ENCODE measurements at regions not wholly inside any gene's neighbourhood (a gene's known extent, or its start where the extent isn't known, plus 50 kb on each side); places are given as distances from the start of the nearest gene placed in this dataset.
A peak's percentile ranks its signal among the peaks of the same experiment; 100 is the strongest.

GRCh38 chr13:111021270-111021669 lies 93.8 kb upstream of the ARHGEF7 start:
- Histone ChIP-seq H3K4me2 (no peak overlapping the region), H4K20me1 (ENCODE audit: insufficient read depth) (no peaks in the 10 kb centered on the region), H3K4me1 (replicated peaks; ENCODE audit: insufficient read depth) (no peaks in the 10 kb centered on the region), H3K9me3 (ENCODE audit: insufficient read depth, low read depth) (peaks cover 15% of the 10 kb centered on the region; the same call in 1 of the 2 replicates), H3K79me2 (ENCODE audit: low read depth) (no peaks in the 10 kb centered on the region), H3K27ac (no peak overlapping the region), H2AFZ (no peak overlapping the region), H3F3A (ENCODE audit: insufficient read depth, low read depth) (no peaks in the 10 kb centered on the region), H3K27me3 (ENCODE audit: insufficient read depth, low read depth) (no peaks in the 10 kb centered on the region), H3K9me2 (ENCODE audit: insufficient read depth) (no peaks in the 10 kb centered on the region), H3K36me3 (ENCODE audit: low read depth) (no peaks in the 10 kb centered on the region), H3K4me3 (no peak overlapping the region)
- BruUV-seq (replicated peaks), result no TSS peak
- DNase-seq, result no peak
- intact Hi-C loops (cut with micrococcal nuclease; ENCODE audit: unreplicated experiment), result no loop called here
- CTCF ChIA-PET, result no interaction called here
- POLR2A ChIA-PET (ENCODE audit: unreplicated experiment), result no interaction called here
- no peak for TF ChIP-seq CTCF (conservative IDR thresholded peaks at IDR 0.05)
- no peak for TF ChIP-seq EZH2 (IDR thresholded peaks at IDR 0.05; ENCODE audit: low read depth)

GRCh38 chr13:111020546-111020945 lies 94.6 kb upstream of the ARHGEF7 start:
- intact Hi-C loops (cut with micrococcal nuclease; ENCODE audit: unreplicated experiment), result no loop called here
- TF ChIP-seq EZH2 (IDR thresholded peaks at IDR 0.05; ENCODE audit: low read depth), result no peak
- no peak for TF ChIP-seq CTCF (conservative IDR thresholded peaks at IDR 0.05)
- H2AFZ ChIP-seq, result no peak overlapping the region

GRCh38 chr13:111020021-111020420 lies 95.1 kb upstream of the ARHGEF7 start:
- Histone ChIP-seq H3F3A (ENCODE audit: insufficient read depth, low read depth) (no peaks in the 10 kb centered on the region), H3K9me3 (ENCODE audit: insufficient read depth, low read depth) (peaks cover 15% of the 10 kb centered on the region; the same call in 1 of the 2 replicates), H3K79me2 (ENCODE audit: low read depth) (no peaks in the 10 kb centered on the region), H3K4me2 (peak overlapping the region; percentile 5; the same call in 1 of the 2 replicates), H3K27me3 (ENCODE audit: insufficient read depth, low read depth) (no peaks in the 10 kb centered on the region), H3K9me2 (ENCODE audit: insufficient read depth) (no peaks in the 10 kb centered on the region), H3K4me3 (no peak overlapping the region), H3K4me1 (replicated peaks; ENCODE audit: insufficient read depth) (no peaks in the 10 kb centered on the region), H4K20me1 (ENCODE audit: insufficient read depth) (no peaks in the 10 kb centered on the region), H2AFZ (no peak overlapping the region), H3K27ac (no peak overlapping the region), H3K36me3 (ENCODE audit: low read depth) (no peaks in the 10 kb centered on the region)
- no TSS peak for BruUV-seq (replicated peaks)
- ChIA-PET POLR2A (ENCODE audit: unreplicated experiment) (no interaction called here), CTCF (no interaction called here)
- DNase-seq, result no peak
- intact Hi-C loops (cut with micrococcal nuclease; ENCODE audit: unreplicated experiment), result no loop called here
- TF ChIP-seq EZH2 (IDR thresholded peaks at IDR 0.05; ENCODE audit: low read depth), result no peak
- TF ChIP-seq CTCF (conservative IDR thresholded peaks at IDR 0.05), result no peak

More at GRCh38 chr13:111020546-111020945, 94.6 kb upstream of the ARHGEF7 start:
- no peaks in the 10 kb centered on the region for H3K36me3 ChIP-seq (ENCODE audit: low read depth)
- H3K9me3 ChIP-seq (ENCODE audit: insufficient read depth, low read depth), result peaks cover 15% of the 10 kb centered on the region; the same call in 1 of the 2 replicates
- H3K79me2 ChIP-seq (ENCODE audit: low read depth), result no peaks in the 10 kb centered on the region
- no peak overlapping the region for H3K4me3 ChIP-seq
- DNase-seq, result no peak
- no peaks in the 10 kb centered on the region for H3K27me3 ChIP-seq (ENCODE audit: insufficient read depth, low read depth)
- POLR2A ChIA-PET (ENCODE audit: unreplicated experiment), result no interaction called here
- H3K4me2 ChIP-seq, result peak overlapping the region; percentile 5; the same call in 1 of the 2 replicates
- CTCF ChIA-PET, result no interaction called here
- no peak overlapping the region for H3K27ac ChIP-seq
- H3K4me1 ChIP-seq (replicated peaks; ENCODE audit: insufficient read depth), result no peaks in the 10 kb centered on the region
- H3K9me2 ChIP-seq (ENCODE audit: insufficient read depth), result no peaks in the 10 kb centered on the region
- BruUV-seq (replicated peaks), result no TSS peak
- H4K20me1 ChIP-seq (ENCODE audit: insufficient read depth), result no peaks in the 10 kb centered on the region
- no peaks in the 10 kb centered on the region for H3F3A ChIP-seq (ENCODE audit: insufficient read depth, low read depth)
